ENCODE measurements at regions not wholly inside any gene's neighbourhood (a gene's known extent, or its start where the extent isn't known, plus 50 kb on each side); places are given as distances from the start of the nearest gene placed in this dataset.

- DNase-seq (ENCODE audit: insufficient read length, low spot score) (no peak), FAIRE-seq (no peak)
Measured at GRCh38 chr17:77505181-77505639, 364.4 kb downstream of the SEC14L1 start.

DNA sequence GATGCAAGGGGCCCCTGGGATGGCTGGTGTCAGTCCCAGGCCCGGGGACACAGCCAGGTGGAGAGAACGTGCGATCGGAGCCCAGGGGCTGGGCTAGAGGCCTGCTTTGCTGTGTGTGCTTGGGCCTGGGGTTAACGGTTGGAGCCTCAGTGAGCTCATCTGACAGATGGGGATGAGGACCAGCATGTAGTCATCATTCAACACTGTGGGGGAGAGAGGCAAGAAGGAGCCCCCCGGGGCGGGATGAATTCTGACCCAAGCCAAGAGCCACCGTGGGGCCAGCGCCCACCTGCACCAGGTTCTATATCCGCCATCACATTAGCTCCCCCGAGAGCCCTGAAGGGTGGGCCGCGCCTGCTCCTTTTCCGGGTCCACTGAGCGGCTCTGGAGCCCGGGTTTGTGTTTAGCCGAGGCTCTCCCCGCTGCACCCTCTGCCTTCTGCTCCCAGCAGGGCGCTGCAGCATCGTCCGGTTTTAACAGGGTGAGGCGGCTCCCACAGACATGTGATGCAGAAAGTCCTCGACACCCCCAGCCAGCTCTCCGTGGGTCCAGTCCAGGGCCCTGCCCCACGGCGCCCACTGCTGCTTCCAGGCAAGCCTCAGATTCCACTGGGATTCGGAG is 365.7 kb downstream of the SEC14L1 start:
- no peak for FAIRE-seq
- no peak for DNase-seq (ENCODE audit: insufficient read length, low spot score)

GRCh38 chr17:77507111-77507885 is 366.5 kb downstream of the SEC14L1 start:
- DNase-seq (ENCODE audit: insufficient read length, low spot score) (no peak), FAIRE-seq (no peak)

GRCh38 chr17:77508047-77508715 is 367.4 kb downstream of the SEC14L1 start:
- FAIRE-seq, result no peak
- DNase-seq (ENCODE audit: insufficient read length, low spot score), result no peak

- FAIRE-seq (no peak), DNase-seq (ENCODE audit: insufficient read length, low spot score) (no peak)
Measured at GRCh38 chr17:77509089-77509488, 368.3 kb downstream of the SEC14L1 start.

- DNase-seq (ENCODE audit: insufficient read length, low spot score), result no peak
- no peak for FAIRE-seq
Measured at GRCh38 chr17:77509599-77509998, 368.8 kb downstream of the SEC14L1 start.

DNA sequence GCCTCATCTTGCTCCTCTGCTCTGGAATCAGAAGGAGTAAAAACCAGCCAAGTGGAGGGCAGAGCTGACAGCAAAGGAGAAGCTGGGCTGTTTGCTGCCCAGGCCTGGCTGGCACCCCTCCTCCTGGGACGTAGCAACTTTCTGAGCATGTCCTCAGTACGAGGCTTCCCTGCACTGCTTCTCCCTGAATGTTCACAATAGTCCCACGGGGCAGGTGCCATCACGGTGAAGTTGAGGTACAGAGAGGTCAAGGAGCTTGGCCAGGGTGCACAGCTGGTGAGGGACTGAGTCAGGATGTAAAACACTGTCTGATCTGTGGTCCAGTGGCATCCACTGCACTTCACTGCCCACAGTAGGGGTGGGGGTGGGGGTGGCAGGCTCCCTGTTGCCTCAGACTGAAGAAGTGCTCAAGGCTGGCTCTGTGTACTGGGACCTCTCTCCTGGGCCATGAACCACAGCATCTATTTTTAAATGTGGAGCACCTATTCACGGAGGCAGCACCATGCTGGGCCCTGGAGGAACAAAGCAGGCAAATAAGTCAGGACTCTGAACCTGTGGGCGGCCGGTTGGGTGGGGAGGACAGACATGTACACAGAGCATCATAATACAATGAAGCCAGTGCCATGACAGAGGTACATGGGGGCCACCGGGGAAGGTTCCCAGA is 369.5 kb downstream of the SEC14L1 start:
- DNase-seq (ENCODE audit: insufficient read length, low spot score) (no peak), FAIRE-seq (no peak)

DNA sequence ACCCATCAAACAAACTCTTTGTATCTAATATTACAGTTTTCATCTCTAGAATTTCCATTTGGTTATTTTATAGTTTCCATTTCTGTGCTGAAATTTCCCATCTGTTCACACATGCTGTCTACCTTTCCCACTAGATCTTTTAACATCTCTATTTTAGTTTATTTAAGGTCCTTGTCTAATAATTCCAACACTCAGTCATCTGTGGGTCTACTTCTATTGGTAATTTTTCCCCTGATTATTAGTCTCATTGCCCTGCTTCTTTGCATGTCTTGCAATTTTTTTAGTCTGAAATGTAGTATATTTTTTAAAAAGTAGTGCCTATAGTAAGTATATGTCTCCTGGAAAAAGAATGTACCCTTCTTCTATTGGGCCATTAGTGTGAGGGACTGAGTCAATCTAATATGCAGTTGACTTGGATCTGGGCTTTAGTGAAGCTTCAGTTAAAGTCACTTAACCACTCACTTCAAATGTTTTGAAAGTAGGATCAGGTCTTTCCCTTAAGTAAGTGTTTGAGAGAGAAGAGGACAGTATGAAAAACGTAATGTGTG is 370.8 kb downstream of the SEC14L1 start:
- no peak for FAIRE-seq
- no peak for DNase-seq (ENCODE audit: insufficient read length, low spot score)

DNA sequence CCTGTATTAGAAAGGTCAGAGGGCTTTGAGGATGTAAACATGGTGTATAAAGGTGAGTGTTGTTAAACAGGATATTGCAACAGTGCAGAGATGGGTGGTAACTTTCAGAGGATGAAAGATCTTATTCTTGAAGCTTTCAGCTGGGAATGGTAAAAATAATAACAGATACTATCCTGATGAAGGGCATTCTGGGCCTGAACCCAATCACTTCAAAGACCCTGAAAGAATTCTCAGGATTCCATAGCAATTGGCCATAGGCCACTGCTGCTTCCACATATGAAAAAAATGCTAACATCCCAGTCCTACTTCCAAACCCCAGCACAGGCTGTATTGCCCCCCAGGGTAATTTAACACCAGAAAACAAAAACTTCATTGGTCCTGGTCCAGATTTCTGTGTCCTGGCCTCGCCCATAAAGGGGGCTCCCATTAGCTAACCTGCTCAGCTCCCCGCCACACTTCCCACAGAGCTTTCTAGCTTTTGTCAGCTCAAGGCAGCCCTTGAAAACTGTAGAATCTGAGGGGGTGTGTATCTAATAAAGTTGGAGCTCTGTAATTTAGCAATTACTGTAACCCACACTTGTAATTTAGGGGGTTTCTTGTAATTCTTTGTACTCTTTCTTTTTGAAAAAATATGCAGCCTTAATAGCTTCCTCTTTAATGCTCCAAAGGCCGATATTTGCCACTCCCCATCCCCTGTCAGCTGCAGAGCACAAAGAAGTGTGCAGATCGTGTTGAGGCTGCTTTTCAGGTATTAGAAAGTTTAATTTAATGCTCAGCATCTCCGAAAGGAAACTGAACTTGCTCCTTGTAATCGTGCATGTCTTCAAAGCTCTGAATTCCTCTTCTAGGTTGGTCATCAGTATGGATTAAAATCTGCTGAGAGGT is 371.5 kb downstream of the SEC14L1 start:
- FAIRE-seq (no peak), DNase-seq (ENCODE audit: insufficient read length, low spot score) (no peak)

DNA sequence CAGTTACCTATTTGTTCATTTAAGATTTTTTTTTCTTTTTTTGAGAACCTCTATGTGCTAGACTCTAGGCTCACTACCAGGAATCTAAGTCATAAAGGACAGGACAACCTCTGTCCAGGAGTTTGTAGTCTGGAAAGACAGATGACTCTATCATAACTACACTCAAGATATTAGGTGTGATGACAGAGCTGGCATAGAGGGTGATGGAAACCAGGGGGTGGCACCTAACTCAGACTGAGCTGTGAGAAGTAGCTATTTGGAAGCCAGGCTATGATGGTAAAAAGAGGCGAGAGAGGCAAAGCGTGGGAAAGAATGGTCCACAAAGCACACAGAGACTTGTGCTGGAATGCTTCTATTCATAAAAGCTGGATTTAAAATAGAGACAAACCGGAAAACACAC is 372.3 kb downstream of the SEC14L1 start:
- FAIRE-seq (no peak), DNase-seq (ENCODE audit: insufficient read length, low spot score) (no peak)

DNA sequence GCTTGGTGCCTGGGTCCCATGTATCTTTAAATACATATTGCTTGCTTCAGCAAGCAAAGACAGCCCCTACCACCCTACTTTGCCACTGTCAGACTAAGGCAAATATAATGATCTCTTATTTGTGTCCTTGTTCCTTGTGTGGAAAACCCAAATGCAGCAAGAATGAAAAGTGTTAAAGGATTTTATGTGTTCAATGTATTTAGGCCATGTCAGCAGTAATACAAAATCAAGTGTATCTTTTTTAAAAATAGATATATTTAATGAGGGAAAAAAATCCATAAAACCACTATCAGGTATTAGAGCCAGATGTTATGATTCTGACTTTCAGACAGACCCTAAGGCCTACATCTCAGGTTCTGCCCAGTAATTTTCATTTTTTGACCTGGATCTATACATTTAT is 374.5 kb downstream of the SEC14L1 start:
- DNase-seq (ENCODE audit: insufficient read length, low spot score) (no peak), FAIRE-seq (no peak)

- FAIRE-seq (no peak), DNase-seq (ENCODE audit: insufficient read length, low spot score) (no peak)
Measured at GRCh38 chr17:77516902-77517301, 376.1 kb downstream of the SEC14L1 start.

DNA sequence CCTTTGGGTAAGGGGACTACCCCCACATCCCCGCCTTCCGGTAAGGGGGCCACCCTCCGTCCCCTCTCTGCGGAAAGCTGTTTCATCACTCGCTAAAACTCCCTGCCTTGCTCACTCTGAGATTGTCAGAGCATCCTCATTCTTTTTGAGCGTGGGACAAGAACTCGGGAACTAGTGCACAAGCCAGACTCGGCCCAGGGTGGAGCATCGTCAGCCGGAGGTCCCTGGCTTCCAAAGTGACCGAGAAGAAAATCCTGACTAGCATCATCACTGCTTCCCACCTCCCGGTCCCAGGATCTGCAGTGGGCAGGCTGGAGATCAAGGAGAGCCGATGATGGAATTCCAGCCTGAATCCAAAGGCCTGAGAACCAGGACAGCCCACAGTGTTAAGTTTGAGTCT is 380.3 kb downstream of the SEC14L1 start:
- FAIRE-seq, result no peak

DNA sequence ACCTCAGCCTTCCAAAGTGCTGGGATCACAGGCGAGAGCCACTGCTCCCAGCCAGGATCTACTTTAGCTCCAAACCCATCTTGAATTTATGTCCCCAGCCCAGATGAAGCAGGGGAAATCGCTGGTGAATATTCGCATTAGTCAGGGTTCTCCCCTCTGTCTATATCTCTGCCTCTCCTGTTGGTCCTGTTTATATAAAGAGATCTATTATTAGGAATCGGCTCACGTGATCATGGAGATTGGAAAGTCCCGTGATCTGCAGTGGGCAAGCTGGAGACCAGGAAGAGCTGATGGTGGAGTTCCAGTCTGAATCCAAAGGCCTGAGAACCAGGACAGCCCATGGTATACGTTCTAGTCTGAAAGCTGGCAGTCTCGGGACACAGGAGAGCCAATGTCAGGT is 382.8 kb downstream of the SEC14L1 start:
- FAIRE-seq (no peak), DNase-seq (ENCODE audit: insufficient read length, low spot score) (no peak)

More for the DNA sequence above, 380.3 kb downstream of the SEC14L1 start:
- DNase-seq (ENCODE audit: insufficient read length, low spot score), result no peak

GRCh38 chr17:77526259-77526711 is 385.5 kb downstream of the SEC14L1 start:
- FAIRE-seq (no peak), DNase-seq (ENCODE audit: insufficient read length, low spot score) (no peak)

GRCh38 chr17:77526728-77527350 is 386.1 kb downstream of the SEC14L1 start:
- no peak for FAIRE-seq
- no peak for DNase-seq (ENCODE audit: insufficient read length, low spot score)

- FAIRE-seq (no peak), DNase-seq (ENCODE audit: insufficient read length, low spot score) (no peak)
Measured at GRCh38 chr17:77527409-77527808, 386.6 kb downstream of the SEC14L1 start.

GRCh38 chr17:77527836-77528505 is 387.2 kb downstream of the SEC14L1 start:
- DNase-seq (ENCODE audit: insufficient read length, low spot score) (no peak), FAIRE-seq (no peak)
